Testis (tissue), 2 donors: ENCODE measurements at regions not wholly inside any gene's neighbourhood (a gene's known extent, or its start where the extent isn't known, plus 50 kb on each side); places are given as distances from the start of the nearest gene placed in this dataset.

Source experiments
- POLR2A ChIP-seq: fragments of 450-650 bp; IDR thresholded peaks from one replicate; pipeline ENCODE4 v1.6.1; 2017; ENCODE audit warnings: antibody characterized with exemption, mild to moderate bottlenecking, moderate library complexity
- TF ChIP-seq, protein P1 (sequence below), 3 experiments: fragments of 450-650 bp in 2 of 3; fragments of 200-600 bp in 1 of 3; sonication (generic) in 1 of 3; IDR thresholded peaks; one replicate each; pipeline ENCODE4 v1.5.1; 2016 to 2019; ENCODE audit warnings: antibody characterized with exemption in 3 of 3, mild to moderate bottlenecking in 2 of 3, moderate library complexity in 1 of 3

DNA sequence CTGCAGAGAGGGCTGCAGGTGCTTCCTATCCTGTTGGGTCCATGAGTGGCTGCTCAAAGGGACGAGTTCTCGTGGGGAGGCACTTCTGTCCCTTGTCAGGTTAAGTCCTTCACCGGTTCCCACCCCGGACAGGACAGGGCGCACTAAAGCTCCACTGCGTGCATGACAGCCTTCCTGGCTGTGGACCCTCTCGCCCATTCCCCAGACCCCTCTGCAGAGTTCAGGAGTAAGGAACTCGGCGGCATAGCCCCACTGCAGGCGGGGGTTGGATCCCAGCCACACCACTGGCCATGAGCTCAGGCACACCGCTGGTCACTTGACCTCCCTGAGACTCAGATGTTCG, 147.5 kb upstream of the ID2 start:
- TF ChIP-seq, protein P1, sequence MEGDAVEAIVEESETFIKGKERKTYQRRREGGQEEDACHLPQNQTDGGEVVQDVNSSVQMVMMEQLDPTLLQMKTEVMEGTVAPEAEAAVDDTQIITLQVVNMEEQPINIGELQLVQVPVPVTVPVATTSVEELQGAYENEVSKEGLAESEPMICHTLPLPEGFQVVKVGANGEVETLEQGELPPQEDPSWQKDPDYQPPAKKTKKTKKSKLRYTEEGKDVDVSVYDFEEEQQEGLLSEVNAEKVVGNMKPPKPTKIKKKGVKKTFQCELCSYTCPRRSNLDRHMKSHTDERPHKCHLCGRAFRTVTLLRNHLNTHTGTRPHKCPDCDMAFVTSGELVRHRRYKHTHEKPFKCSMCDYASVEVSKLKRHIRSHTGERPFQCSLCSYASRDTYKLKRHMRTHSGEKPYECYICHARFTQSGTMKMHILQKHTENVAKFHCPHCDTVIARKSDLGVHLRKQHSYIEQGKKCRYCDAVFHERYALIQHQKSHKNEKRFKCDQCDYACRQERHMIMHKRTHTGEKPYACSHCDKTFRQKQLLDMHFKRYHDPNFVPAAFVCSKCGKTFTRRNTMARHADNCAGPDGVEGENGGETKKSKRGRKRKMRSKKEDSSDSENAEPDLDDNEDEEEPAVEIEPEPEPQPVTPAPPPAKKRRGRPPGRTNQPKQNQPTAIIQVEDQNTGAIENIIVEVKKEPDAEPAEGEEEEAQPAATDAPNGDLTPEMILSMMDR (IDR thresholded peaks at IDR 0.05) = no peak
- TF ChIP-seq POLR2A = no peak
